Hematopoietic multipotent progenitor cell treated with erythropoietin and hydrocortisone succinate and interleukin-3 and kit ligand, for 4 days (in vitro differentiated cells): ENCODE measurements at regions not wholly inside any gene's neighbourhood (a gene's known extent, or its start where the extent isn't known, plus 50 kb on each side); places are given as distances from the start of the nearest gene placed in this dataset.
A peak's percentile ranks its signal among the peaks of the same experiment; 100 is the strongest.

Experiments used
- DNase-seq: peaks from one replicate; pipeline ENCODE4 v3.0.0-alpha.2; 2015

GRCh38 chr9:135412315-135413085 is 67.1 kb upstream of the PPP1R26 start:
- peak; percentile 80 for DNase-seq

- DNase-seq = no peak
Measured at GRCh38 chr9:135413086-135413375, 66.6 kb upstream of the PPP1R26 start.

DNA sequence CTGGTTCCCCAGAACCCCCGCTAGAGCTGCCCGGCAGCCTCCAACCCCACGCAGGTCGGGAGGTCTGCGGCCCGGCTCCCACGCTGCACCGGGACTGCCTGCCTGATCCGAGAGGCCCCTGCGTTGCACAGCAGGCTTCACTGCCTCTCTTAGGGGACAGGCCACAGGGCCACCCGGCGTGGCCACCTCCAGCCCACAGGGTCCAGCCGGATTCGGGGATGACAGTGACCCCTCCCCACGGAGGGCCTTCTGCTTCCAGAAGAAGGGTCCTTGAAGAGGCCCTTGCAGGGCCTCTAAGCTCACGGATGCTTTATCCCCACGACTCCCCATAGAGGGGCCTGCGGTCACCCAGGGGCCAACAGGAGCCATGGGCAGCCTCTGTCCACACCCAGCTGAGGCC is 66.1 kb upstream of the PPP1R26 start:
- no peak for DNase-seq

DNA sequence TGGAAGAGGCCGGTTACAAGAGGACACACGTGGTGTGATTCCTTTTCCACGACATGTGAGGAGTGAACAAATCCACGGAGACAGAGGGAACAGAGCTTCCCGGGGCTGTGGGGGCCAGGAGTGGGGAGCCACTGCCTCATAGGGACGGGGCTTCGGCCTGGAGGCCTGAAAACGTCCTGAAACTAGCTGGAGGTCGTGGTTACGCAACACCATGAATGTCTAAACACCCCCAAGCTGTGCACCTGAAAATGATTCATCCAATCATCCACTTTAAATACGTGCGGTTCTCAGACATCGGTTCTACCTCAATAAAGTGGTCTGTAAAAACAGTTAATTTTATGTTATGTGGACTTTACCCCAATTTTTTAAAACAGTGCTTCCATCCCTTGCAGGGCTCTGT is 65.3 kb upstream of the PPP1R26 start:
- DNase-seq = no peak

DNA sequence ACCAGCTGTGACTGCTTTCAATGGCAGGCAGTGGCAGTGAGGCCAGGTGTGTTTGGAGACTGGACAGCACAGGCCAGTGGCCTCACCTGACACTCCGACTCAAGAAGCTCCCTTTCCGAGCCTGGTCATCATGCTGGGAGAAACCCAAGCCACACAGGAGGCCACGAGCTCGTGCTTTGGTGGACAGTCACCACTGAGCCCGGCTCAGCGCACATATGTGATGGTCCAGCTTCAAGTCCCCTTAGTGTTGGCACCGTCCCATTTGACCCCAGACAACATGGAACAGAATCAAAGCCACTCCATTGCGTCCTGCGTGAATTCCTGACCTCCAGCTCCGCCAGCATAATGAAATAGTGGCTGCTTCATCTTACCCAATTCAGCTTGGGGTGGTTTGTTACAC is 64.0 kb upstream of the PPP1R26 start:
- DNase-seq = no peak

DNA sequence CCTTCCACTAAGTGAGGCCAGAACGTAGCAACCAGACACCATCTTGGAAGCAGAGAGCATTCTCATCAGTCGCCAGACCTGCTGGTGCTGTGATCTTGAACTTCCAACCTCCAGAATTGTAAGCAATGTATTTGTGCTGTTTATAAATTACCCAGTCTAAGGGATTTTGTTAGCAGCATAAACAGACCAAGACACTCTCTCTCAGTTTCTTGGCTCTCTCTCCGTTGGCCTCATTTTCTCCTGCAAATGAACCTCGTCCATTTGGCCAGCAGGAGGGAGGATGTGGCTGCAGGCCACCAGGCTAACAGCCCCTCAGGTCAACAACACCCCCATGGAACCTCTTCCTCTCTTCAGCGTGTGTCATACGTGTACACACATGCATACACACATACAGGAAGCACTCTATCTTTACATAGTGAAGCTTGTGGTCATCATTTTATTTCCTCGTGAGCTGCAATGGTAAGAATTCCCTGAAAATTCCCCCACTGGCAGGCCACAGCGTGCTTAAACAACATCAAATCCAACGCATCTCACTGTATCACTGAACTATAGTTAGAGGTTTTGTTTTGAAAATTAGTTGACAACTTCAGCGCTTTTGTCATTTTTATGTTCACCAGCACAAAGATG is 62.8 kb upstream of the PPP1R26 start:
- DNase-seq = no peak

DNA sequence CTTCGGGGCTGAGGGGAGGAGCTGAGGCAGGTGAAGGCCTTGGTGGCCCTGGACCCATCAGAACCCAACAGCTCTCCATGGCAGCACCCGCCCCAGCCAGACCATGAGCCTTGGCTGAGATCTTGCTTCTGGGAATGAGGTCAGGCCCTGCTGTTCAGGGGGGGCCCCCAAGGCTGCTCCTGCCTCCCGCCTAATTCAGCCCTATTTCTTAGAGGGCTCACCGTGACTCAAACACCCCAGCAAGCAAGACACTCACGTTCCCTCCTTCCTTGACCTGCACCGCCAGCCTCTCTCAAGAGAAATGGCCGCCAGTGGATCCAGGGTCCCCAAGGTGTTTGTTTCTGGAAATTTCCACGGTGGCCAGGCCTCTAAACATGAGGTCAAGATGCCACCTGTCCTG is 61.4 kb upstream of the PPP1R26 start:
- no peak for DNase-seq

DNA sequence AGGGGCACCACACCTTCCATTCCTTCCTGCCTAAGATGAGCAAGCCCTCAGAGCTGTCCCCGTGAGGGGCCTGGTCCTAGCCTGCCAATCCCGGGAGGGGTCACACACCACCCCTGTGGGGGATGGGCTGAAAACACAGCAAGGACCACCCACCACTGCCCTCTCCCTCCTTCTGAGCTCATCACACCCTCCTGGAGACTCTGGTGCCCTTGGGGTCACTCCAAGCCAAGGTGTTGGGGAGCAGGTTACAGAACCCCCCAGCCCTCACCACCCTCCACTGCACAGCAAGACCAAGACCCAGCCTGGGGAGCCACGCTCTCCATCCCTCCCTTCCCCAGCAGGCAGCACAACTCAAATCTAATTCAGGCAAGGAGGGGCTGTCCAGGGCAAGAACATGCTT is 60.5 kb upstream of the PPP1R26 start:
- no peak for DNase-seq

DNA sequence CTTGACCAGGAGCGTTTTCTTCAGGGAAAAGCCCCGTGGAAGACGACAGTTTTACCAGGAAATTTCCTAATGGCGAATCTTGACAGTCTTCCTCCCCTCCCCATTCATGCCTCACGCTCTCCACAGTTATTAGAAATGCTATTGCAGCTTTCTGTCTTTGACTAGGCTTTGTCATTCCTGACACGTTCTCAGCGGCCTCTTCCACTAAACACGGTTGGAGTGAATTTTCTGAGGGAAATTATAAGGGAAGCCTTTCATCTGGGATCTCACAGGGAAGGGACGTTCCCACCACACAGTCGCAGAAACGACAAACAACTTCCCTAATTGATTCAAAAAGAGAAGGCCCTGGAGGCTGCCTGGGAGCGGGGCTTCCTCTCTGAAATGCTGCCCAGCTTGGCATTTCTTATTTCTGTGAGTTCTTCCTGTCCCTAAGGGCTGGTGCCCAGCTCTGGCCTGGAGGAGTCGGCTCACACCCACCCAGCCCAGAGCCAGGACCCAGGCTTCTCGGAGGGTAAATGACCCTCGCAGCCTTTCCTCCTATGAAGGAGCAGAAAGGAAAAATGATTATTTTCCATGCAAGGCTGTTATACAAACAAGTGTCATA is 57.1 kb upstream of the PPP1R26 start:
- no peak for DNase-seq

GRCh38 chr9:135423725-135424124 is 55.9 kb upstream of the PPP1R26 start:
- no peak for DNase-seq
